GM18507 (cell line): ENCODE measurements at regions not wholly inside any gene's neighbourhood (a gene's known extent, or its start where the extent isn't known, plus 50 kb on each side); places are given as distances from the start of the nearest gene placed in this dataset.

Experiments
- DNase-seq: peaks from one replicate; pipeline ENCODE4 v3.0.0; 2011; ENCODE audit warnings: low read depth; ENCODE audit not compliant: insufficient read length; ENCODE audit errors: extremely low spot score
- FAIRE-seq: peaks from 2 replicates; lab custom pipeline; 2011; peaks lifted over from hg19 to GRCh38; lab: Jason Lieb, UNC

- DNase-seq (no peak), FAIRE-seq (no peak)
Observed at GRCh38 chrX:109312757-109313156, 169.1 kb downstream of the GUCY2F start.

GRCh38 chrX:109310031-109310430 is 171.9 kb downstream of the GUCY2F start:
- FAIRE-seq: no peak
- no peak for DNase-seq

- peak; percentile 68 for FAIRE-seq
- no peak for DNase-seq
Observed at GRCh38 chrX:109301177-109301576, 180.7 kb downstream of the GUCY2F start.

- DNase-seq (no peak), FAIRE-seq (no peak)
Observed at GRCh38 chrX:109300415-109300814, 181.5 kb downstream of the GUCY2F start.

- DNase-seq (no peak), FAIRE-seq (no peak)
Observed at GRCh38 chrX:109299091-109299490, 182.8 kb downstream of the GUCY2F start.

- no peak for DNase-seq
- FAIRE-seq: no peak
Observed at GRCh38 chrX:109294097-109294814, 187.6 kb downstream of the GUCY2F start.

- DNase-seq: no peak
- FAIRE-seq: peak; percentile 18
Observed at GRCh38 chrX:109283870-109284269, 198.0 kb downstream of the GUCY2F start.

GRCh38 chrX:109281483-109282275 is 200.2 kb downstream of the GUCY2F start:
- FAIRE-seq: peak; percentile 88
- no peak for DNase-seq

GRCh38 chrX:109274806-109275205 is 207.1 kb downstream of the GUCY2F start:
- no peak for DNase-seq
- FAIRE-seq: peak; percentile 51

GRCh38 chrX:109270580-109271484 is 211.1 kb downstream of the GUCY2F start:
- DNase-seq (peak; percentile 22), FAIRE-seq (peak; percentile 100)

GRCh38 chrX:109268340-109268739 is 213.5 kb downstream of the GUCY2F start:
- DNase-seq (no peak), FAIRE-seq (peak; percentile 5)

GRCh38 chrX:109266034-109266433 is 215.9 kb downstream of the GUCY2F start:
- no peak for FAIRE-seq
- no peak for DNase-seq

- DNase-seq: no peak
Observed at GRCh38 chrX:109264878-109265277, 217.0 kb downstream of the GUCY2F start.

GRCh38 chrX:109261279-109261678 is 220.6 kb downstream of the GUCY2F start:
- DNase-seq (no peak), FAIRE-seq (no peak)

More at GRCh38 chrX:109264878-109265277, 217.0 kb downstream of the GUCY2F start:
- peak; percentile 55 for FAIRE-seq

- FAIRE-seq (no peak), DNase-seq (no peak)
Observed at GRCh38 chrX:109252789-109253188, 229.1 kb downstream of the GUCY2F start.

GRCh38 chrX:109218761-109219160 is 263.1 kb downstream of the GUCY2F start:
- FAIRE-seq: peak; percentile 57
- DNase-seq: no peak

- FAIRE-seq: no peak
- DNase-seq: no peak
Observed at GRCh38 chrX:109199726-109200125, 282.2 kb downstream of the GUCY2F start.

- FAIRE-seq: peak; percentile 73
- DNase-seq: no peak
Observed at GRCh38 chrX:109190542-109190941, 291.3 kb downstream of the GUCY2F start.

- DNase-seq (no peak), FAIRE-seq (peak; percentile 83)
Observed at GRCh38 chrX:109187473-109188168, 294.3 kb downstream of the GUCY2F start.
